NCI-H146 treated with DMSO at 0.1 percent for 48 hours (cell line): ENCODE measurements at regions not wholly inside any gene's neighbourhood (a gene's known extent, or its start where the extent isn't known, plus 50 kb on each side); places are given as distances from the start of the nearest gene placed in this dataset.

Experiments used
- DNase-seq: peaks from one replicate; lab custom pipeline; 2025; ENCODE audit not compliant: unreplicated experiment; lab: John Stamatoyannopoulos, UW

DNA sequence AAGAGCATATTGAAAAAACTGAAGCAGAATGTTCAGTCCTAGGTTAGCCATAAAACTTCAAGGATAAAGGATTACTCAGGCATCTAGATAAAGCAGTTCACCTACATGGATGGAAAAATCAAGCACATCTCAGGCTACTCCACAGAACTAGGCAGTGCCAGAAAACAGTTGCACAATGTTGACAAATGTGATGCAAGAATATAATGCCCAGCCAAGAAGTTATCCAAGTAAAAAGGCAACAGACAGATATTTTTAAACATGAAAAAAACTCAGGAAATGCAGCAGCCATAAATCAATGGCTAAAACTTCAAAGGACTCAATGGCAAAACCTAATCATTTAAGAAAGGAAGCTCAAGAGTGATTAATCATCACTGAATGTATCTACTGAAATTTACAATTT, 456.0 kb upstream of the FAM241A start:
- DNase-seq = no peak

DNA sequence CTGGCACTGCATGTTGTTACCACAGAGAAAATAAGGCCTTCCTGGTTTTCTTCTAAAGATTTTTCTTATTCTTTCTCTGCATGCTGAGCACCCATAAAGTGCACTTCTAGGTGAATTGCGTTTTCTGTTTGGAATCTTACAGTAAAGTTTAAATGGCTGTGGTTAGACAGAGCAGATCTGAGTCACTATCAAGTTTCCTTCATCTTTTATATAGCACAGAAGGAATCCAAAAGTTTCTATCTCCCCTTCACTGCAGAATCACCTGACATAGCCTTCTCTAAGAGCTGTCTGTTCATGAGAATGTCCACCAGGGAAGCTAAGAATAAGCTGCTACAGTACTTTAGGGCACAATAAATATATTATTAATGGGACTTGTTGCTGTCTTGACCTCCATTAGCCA, 455.5 kb upstream of the FAM241A start:
- no peak for DNase-seq

GRCh38 chr4:111693758-111694157, 451.5 kb upstream of the FAM241A start:
- no peak for DNase-seq

- no peak for DNase-seq
These were observed 449.6 kb upstream of the FAM241A start for GRCh38 chr4:111695677-111696076.

DNA sequence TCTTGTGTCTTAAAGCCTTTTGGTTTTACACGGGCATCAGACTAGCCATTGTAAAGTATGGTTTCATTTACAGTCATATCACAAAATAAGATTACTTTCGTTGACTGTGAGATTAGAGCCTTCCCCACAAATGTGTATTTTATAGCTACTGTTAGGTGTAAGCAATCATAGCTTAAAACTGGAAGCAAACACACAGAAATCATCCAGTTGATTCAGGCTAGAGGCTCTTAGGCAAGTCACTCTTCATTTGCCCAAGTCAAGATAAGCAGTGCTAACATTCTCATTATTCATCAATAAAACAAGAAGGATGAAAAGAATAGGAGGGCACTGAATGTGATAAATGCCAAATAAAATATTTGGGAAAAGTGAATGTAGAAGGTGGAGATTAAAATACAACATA, 448.7 kb upstream of the FAM241A start:
- DNase-seq = no peak

DNA sequence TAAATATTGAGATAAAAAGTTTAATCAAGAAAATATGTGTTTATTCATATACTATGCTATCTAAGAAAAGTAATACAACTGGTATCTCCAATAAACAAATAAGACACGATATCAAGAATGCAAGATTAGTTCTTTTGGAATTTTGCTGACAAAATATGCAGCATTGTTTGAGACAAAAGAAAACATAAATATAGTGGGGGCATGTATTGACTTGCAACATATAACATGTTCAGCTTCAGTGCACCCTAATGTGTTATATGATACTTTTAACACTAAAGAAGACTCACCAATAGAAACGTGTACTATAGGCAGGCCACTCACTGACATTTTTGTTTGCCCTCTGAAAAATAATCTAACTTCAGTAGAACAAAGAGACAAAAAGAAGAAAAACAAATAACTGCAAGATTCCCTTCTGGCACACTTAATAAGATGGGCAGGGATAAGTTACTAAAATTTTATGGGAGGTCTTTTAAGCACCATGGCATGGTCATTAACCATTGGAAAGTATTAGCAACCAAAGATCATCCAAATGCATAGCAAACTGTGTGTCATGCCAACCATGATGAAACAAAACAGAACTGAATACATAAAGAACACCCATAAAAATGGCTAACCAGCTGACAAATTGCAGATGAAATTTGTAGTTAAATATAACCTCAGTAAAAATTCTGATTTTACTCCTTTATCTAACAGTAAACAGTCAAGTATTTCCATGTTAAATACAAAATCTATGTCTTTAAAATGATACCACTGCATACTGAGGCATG, 447.9 kb upstream of the FAM241A start:
- DNase-seq = no peak

- no peak for DNase-seq
These were observed 446.9 kb upstream of the FAM241A start for GRCh38 chr4:111698361-111698760.

DNA sequence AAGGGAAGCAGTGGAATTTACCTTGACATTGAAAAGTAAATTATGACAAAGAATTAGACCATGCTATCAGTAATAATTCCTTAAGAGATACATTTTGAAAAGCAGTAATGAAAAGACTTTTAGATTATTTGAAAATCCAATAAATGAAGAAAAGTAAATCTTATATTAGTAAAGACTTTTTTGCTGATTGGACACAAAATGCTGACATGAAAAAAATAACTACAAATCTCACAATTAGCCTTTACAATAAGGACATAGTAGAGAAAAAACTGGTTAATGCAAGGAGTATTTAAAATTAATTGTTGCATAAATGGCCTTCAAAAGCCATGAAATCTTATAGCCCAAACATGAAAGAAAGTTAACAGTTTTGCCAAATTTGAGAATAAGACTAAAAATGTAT, 446.1 kb upstream of the FAM241A start:
- DNase-seq = no peak

- no peak for DNase-seq
These were observed 444.2 kb upstream of the FAM241A start for GRCh38 chr4:111701102-111701501.

GRCh38 chr4:111707491-111707890, 437.8 kb upstream of the FAM241A start:
- no peak for DNase-seq

GRCh38 chr4:111712093-111712677, 433.1 kb upstream of the FAM241A start:
- DNase-seq = no peak

GRCh38 chr4:111713276-111713675, 432.0 kb upstream of the FAM241A start:
- no peak for DNase-seq

DNA sequence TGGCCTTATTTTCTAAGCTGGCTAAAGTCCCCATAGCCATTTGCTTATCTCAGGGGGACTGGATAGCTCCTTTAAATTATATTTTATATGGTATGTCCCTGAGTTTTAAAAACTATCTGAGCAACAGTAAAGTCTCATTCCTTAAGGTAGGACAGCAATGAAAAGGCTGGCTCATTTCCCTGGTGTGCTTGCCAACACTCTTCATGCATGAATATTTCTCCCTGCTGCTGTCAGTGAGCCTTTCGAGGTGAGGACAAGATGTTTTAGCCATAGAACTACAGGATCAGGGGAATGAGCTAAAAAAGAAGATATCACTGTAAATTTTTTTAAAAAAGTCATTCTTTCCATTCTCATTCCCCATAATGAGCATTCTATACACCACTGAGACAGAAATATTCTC, 427.3 kb upstream of the FAM241A start:
- no peak for DNase-seq

GRCh38 chr4:111718763-111719559, 426.3 kb upstream of the FAM241A start:
- no peak for DNase-seq

GRCh38 chr4:111720866-111721265, 424.4 kb upstream of the FAM241A start:
- no peak for DNase-seq

- DNase-seq = no peak
These were observed 423.0 kb upstream of the FAM241A start for GRCh38 chr4:111722213-111722720.

GRCh38 chr4:111736516-111736915, 408.7 kb upstream of the FAM241A start:
- DNase-seq = no peak

GRCh38 chr4:111744847-111745246, 400.4 kb upstream of the FAM241A start:
- DNase-seq = no peak

GRCh38 chr4:111748157-111748556, 397.1 kb upstream of the FAM241A start:
- no peak for DNase-seq

DNA sequence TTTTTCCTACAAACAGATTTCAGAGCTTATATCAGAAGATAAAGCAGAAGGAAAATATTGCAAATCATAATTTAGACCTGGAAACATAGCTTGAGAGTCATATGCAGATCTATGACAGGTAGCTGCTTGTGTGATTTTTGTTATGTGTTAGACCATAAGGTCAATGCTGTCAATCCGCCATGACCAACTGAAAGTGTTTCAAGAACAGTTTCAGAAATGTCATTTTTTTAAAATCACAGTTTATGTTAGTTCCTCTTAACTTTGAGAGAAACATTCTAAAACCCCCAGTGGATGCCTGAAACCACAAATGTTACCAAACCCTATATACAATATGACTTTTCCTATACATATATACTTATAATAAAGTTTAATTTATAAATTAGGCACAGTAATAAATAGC, 391.3 kb upstream of the FAM241A start:
- no peak for DNase-seq

GRCh38 chr4:111755571-111755970, 389.7 kb upstream of the FAM241A start:
- DNase-seq = no peak

DNA sequence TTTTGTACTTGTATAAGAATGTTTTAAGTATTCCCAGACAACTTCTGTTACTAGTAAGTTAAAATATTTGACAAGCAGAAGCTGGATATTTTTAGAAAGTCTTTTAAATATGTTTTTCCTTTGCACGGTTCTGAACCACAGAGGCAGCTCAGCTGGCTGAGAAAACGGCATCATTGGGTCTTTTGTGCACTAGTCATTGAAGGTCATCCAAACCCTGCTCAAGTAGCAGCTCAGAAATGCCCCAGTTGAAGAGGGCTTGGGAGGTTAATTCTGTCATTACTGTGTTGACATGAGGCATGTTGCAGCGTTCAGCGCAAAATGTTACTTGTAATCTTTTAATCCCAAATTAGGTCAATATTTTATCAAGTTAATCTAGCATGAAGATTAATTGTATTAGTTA, 383.7 kb upstream of the FAM241A start:
- no peak for DNase-seq
